Vagina (tissue), 2 donors: ENCODE measurements at regions not wholly inside any gene's neighbourhood (a gene's known extent, or its start where the extent isn't known, plus 50 kb on each side); places are given as distances from the start of the nearest gene placed in this dataset.

Source experiments
- DNase-seq, 2 donors: peaks; one replicate each; pipeline ENCODE4 v3.0.0-alpha.2; 2017; ENCODE audit errors: extremely low spot score in 2 of 2
- H3K27ac ChIP-seq: fragments of 200-600 bp; sonication (generic); one replicate; pipeline ENCODE4 v1.5.1; 2019
- H3K27me3 ChIP-seq: fragments of 200-600 bp; sonication (generic); one replicate; pipeline ENCODE4 v1.5.1; 2019
- H3K36me3 ChIP-seq, 2 donors: fragments of 200-600 bp; sonication (generic); one replicate each; pipeline ENCODE4 v1.5.1; 2017 to 2019
- H3K4me1 ChIP-seq: fragments of 200-600 bp; sonication (generic); one replicate; pipeline ENCODE4 v1.5.1; 2019
- H3K4me3 ChIP-seq, 2 donors: fragments of 200-600 bp; sonication (generic); 1 replicate in 1 of 2; 2 replicates in 1 of 2; pipeline ENCODE4 v1.5.1; 2016 to 2019
- H3K9me3 ChIP-seq: fragments of 200-600 bp; sonication (generic); one replicate; pipeline ENCODE4 v1.5.1; 2019
- POLR2A ChIP-seq, 2 donors: fragments of 450-650 bp; IDR thresholded peaks; one replicate each; pipeline ENCODE4 v1.6.1; 2017; ENCODE audit warnings: antibody characterized with exemption in 2 of 2, mild to moderate bottlenecking in 2 of 2, moderate library complexity in 2 of 2
- POLR2AphosphoS5 ChIP-seq, 2 donors: sonication (generic); formaldehyde crosslinking; IDR thresholded peaks; one replicate each; pipeline ENCODE4 v1.9.0; 2017; ENCODE audit warnings: antibody characterized with exemption in 2 of 2, mild to moderate bottlenecking in 2 of 2, low read depth in 1 of 2; ENCODE audit not compliant: insufficient read depth in 1 of 2
- intact Hi-C: fragments of 100-400 bp; cut with DNase I; formaldehyde crosslinking; loops from one replicate; pipeline ENCODE4 v1.15.1; 2023
- TF ChIP-seq, protein P1 (sequence below), 3 experiments: fragments of 450-650 bp in 2 of 3; fragments of 200-600 bp in 1 of 3; sonication (generic) in 1 of 3; IDR thresholded peaks; one replicate each; pipeline ENCODE4 v1.5.1; 2017 to 2019; ENCODE audit warnings: antibody characterized with exemption in 3 of 3, mild to moderate bottlenecking in 2 of 3, moderate library complexity in 2 of 3

GRCh38 chr4:28259951-28260350 lies 1399.3 kb downstream of the STIM2 start:
- DNase-seq, result no peak
- no peak overlapping the region for H3K4me3 ChIP-seq
- intact Hi-C loops, result no loop called here

DNA sequence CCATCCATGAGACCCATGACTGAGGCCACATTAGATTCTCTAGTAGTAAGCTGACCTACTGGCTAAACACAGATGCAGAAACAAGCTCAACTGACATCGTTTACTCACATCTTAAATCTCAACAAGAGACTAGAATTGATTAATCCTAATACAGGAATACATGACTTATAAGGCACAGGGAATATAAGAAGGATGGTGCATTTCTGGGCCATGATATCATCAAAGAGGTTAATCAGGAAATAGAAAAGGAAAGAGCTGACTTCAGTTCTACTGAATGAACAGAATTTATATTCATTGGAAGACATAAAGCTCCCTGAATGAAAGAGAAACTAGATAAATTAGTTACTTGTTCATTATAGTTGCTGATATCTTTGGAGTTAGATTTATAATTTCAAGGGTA lies 1406.5 kb downstream of the STIM2 start:
- intact Hi-C loops, result no loop called here

More at GRCh38 chr4:28259951-28260350, 1399.3 kb downstream of the STIM2 start:
- Histone ChIP-seq H3K9me3 (no peaks in the 10 kb centered on the region), H3K27me3 (no peaks in the 10 kb centered on the region), H3K27ac (no peak overlapping the region), H3K36me3 (no peaks in the 10 kb centered on the region), H3K4me1 (no peaks in the 10 kb centered on the region)
- no peak for TF ChIP-seq POLR2A (IDR thresholded peaks at IDR 0.05)
- TF ChIP-seq, protein P1, sequence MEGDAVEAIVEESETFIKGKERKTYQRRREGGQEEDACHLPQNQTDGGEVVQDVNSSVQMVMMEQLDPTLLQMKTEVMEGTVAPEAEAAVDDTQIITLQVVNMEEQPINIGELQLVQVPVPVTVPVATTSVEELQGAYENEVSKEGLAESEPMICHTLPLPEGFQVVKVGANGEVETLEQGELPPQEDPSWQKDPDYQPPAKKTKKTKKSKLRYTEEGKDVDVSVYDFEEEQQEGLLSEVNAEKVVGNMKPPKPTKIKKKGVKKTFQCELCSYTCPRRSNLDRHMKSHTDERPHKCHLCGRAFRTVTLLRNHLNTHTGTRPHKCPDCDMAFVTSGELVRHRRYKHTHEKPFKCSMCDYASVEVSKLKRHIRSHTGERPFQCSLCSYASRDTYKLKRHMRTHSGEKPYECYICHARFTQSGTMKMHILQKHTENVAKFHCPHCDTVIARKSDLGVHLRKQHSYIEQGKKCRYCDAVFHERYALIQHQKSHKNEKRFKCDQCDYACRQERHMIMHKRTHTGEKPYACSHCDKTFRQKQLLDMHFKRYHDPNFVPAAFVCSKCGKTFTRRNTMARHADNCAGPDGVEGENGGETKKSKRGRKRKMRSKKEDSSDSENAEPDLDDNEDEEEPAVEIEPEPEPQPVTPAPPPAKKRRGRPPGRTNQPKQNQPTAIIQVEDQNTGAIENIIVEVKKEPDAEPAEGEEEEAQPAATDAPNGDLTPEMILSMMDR (IDR thresholded peaks at IDR 0.05), result no peak
- no peak for TF ChIP-seq POLR2AphosphoS5 (IDR thresholded peaks at IDR 0.05; ENCODE audit: insufficient read depth in 1 of 2, low read depth in 1 of 2)

GRCh38 chr4:28269426-28269825 lies 1408.8 kb downstream of the STIM2 start:
- no peak for DNase-seq
- H3K4me1 ChIP-seq, result no peaks in the 10 kb centered on the region
- H3K27me3 ChIP-seq, result no peaks in the 10 kb centered on the region
- H3K4me3 ChIP-seq, result no peak overlapping the region
- intact Hi-C loops, result no loop called here
- H3K36me3 ChIP-seq, result no peaks in the 10 kb centered on the region
- H3K9me3 ChIP-seq, result no peaks in the 10 kb centered on the region
- H3K27ac ChIP-seq, result no peak overlapping the region
- TF ChIP-seq, protein P1 (IDR thresholded peaks at IDR 0.05), result no peak
- TF ChIP-seq POLR2A (IDR thresholded peaks at IDR 0.05), result no peak
- TF ChIP-seq POLR2AphosphoS5 (IDR thresholded peaks at IDR 0.05; ENCODE audit: insufficient read depth in 1 of 2, low read depth in 1 of 2), result no peak

More for the DNA sequence above, 1406.5 kb downstream of the STIM2 start:
- Histone ChIP-seq H3K4me1 (no peaks in the 10 kb centered on the region), H3K27me3 (no peaks in the 10 kb centered on the region), H3K9me3 (no peaks in the 10 kb centered on the region), H3K27ac (no peak overlapping the region), H3K36me3 (no peaks in the 10 kb centered on the region), H3K4me3 (no peak overlapping the region)
- TF ChIP-seq POLR2A (IDR thresholded peaks at IDR 0.05) (no peak), POLR2AphosphoS5 (IDR thresholded peaks at IDR 0.05; ENCODE audit: insufficient read depth in 1 of 2, low read depth in 1 of 2) (no peak)
- TF ChIP-seq, protein P1 (IDR thresholded peaks at IDR 0.05), result no peak
- DNase-seq, result no peak

DNA sequence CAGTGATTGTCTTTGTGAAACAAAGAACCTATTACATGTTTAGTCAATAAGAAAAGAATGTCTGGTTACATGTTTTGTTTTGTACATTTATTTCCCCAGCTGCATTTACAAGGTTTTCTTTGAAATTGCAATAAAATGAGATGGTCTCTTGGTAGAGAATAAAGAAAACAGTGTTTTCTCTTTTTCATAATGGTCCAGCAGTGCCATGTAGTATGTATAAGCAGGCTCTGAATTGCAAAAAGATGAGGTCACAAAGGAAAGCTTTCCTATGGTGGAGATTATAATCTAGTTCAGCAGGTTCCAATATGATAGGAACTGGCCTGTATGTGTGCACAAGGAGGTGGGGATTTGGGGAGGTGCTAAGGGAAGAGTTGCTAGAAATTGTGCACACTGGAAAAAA lies 1417.3 kb downstream of the STIM2 start:
- TF ChIP-seq, protein P1 (IDR thresholded peaks at IDR 0.05), result no peak
- no peak for TF ChIP-seq POLR2AphosphoS5 (IDR thresholded peaks at IDR 0.05; ENCODE audit: insufficient read depth in 1 of 2, low read depth in 1 of 2)
- no peak for TF ChIP-seq POLR2A (IDR thresholded peaks at IDR 0.05)
- intact Hi-C loops, result no loop called here
- no peak overlapping the region for H3K4me3 ChIP-seq

GRCh38 chr4:28278676-28279075 lies 1418.0 kb downstream of the STIM2 start:
- Histone ChIP-seq H3K4me1 (no peaks in the 10 kb centered on the region), H3K27me3 (no peaks in the 10 kb centered on the region), H3K9me3 (no peaks in the 10 kb centered on the region), H3K4me3 (no peak overlapping the region), H3K36me3 (no peaks in the 10 kb centered on the region), H3K27ac (no peak overlapping the region)
- no peak for DNase-seq
- no peak for TF ChIP-seq POLR2AphosphoS5 (IDR thresholded peaks at IDR 0.05; ENCODE audit: insufficient read depth in 1 of 2, low read depth in 1 of 2)
- TF ChIP-seq, protein P1 (IDR thresholded peaks at IDR 0.05), result no peak
- TF ChIP-seq POLR2A (IDR thresholded peaks at IDR 0.05), result no peak
- intact Hi-C loops, result no loop called here

More for the DNA sequence above, 1417.3 kb downstream of the STIM2 start:
- H3K4me1 ChIP-seq, result no peaks in the 10 kb centered on the region
- no peaks in the 10 kb centered on the region for H3K36me3 ChIP-seq
- no peaks in the 10 kb centered on the region for H3K9me3 ChIP-seq
- H3K27me3 ChIP-seq, result no peaks in the 10 kb centered on the region
- DNase-seq, result no peak
- H3K27ac ChIP-seq, result no peak overlapping the region
